ENCODE measurements at regions not wholly inside any gene's neighbourhood (a gene's known extent, or its start where the extent isn't known, plus 50 kb on each side); places are given as distances from the start of the nearest gene placed in this dataset.

GRCh38 chr7:31249671-31250070 is 90.9 kb downstream of the NEUROD6 start:
- Mint-ChIP-seq H3K36me3 (ENCODE audit: low read depth) (no peaks in the 10 kb centered on the region), H3K27me3 (ENCODE audit: low read depth) (peaks cover 20% of the 10 kb centered on the region), H3K4me3 (no peak overlapping the region), H3K27ac (ENCODE audit: unreplicated experiment) (no peak overlapping the region), H3K9me3 (no peaks in the 10 kb centered on the region), H3K4me1 (no peaks in the 10 kb centered on the region)
- DNase-seq (ENCODE audit: low read depth, low spot score) = no peak
- no peak for TF ChIP-seq CTCF (conservative IDR thresholded peaks at IDR 0.05)

GRCh38 chr7:31236868-31237267 is 103.7 kb downstream of the NEUROD6 start:
- H3K9me3 Mint-ChIP-seq = no peaks in the 10 kb centered on the region
- H3K4me1 Mint-ChIP-seq = no peaks in the 10 kb centered on the region
- no peak overlapping the region for H3K4me3 Mint-ChIP-seq
- no peak overlapping the region for H3K27ac Mint-ChIP-seq (ENCODE audit: unreplicated experiment)
- H3K27me3 Mint-ChIP-seq (ENCODE audit: low read depth) = no peaks in the 10 kb centered on the region
- TF ChIP-seq CTCF (conservative IDR thresholded peaks at IDR 0.05) = no peak
- no peaks in the 10 kb centered on the region for H3K36me3 Mint-ChIP-seq (ENCODE audit: low read depth)
- DNase-seq (ENCODE audit: low read depth, low spot score) = no peak

GRCh38 chr7:31234836-31235605 is 105.5 kb downstream of the NEUROD6 start:
- no peak for DNase-seq (ENCODE audit: low read depth, low spot score)
- H3K27me3 Mint-ChIP-seq (ENCODE audit: low read depth) = no peaks in the 10 kb centered on the region
- no peaks in the 10 kb centered on the region for H3K4me1 Mint-ChIP-seq
- no peaks in the 10 kb centered on the region for H3K36me3 Mint-ChIP-seq (ENCODE audit: low read depth)
- H3K9me3 Mint-ChIP-seq = no peaks in the 10 kb centered on the region
- H3K4me3 Mint-ChIP-seq = no peak overlapping the region
- no peak overlapping the region for H3K27ac Mint-ChIP-seq (ENCODE audit: unreplicated experiment)
- TF ChIP-seq CTCF (conservative IDR thresholded peaks at IDR 0.05) = no peak

GRCh38 chr7:31228957-31229356 is 111.6 kb downstream of the NEUROD6 start:
- DNase-seq (ENCODE audit: low read depth, low spot score) = no peak
- no peak overlapping the region for H3K27ac Mint-ChIP-seq (ENCODE audit: unreplicated experiment)
- no peak overlapping the region for H3K4me3 Mint-ChIP-seq
- H3K4me1 Mint-ChIP-seq = no peaks in the 10 kb centered on the region
- H3K27me3 Mint-ChIP-seq (ENCODE audit: low read depth) = no peaks in the 10 kb centered on the region
- H3K9me3 Mint-ChIP-seq = peaks cover 15% of the 10 kb centered on the region
- no peak for TF ChIP-seq CTCF (conservative IDR thresholded peaks at IDR 0.05)
- peaks cover 11% of the 10 kb centered on the region for H3K36me3 Mint-ChIP-seq (ENCODE audit: low read depth)

- no peaks in the 10 kb centered on the region for H3K9me3 Mint-ChIP-seq
- no peak overlapping the region for H3K27ac Mint-ChIP-seq (ENCODE audit: unreplicated experiment)
- no peak for DNase-seq (ENCODE audit: low read depth, low spot score)
- H3K27me3 Mint-ChIP-seq (ENCODE audit: low read depth) = peaks cover 4% of the 10 kb centered on the region
- TF ChIP-seq CTCF (conservative IDR thresholded peaks at IDR 0.05) = no peak
- H3K4me3 Mint-ChIP-seq = no peak overlapping the region
- no peaks in the 10 kb centered on the region for H3K36me3 Mint-ChIP-seq (ENCODE audit: low read depth)
- H3K4me1 Mint-ChIP-seq = peaks cover under 1% of the 10 kb centered on the region
Observed at GRCh38 chr7:31214751-31215150, 125.8 kb downstream of the NEUROD6 start.

All from neural crest cell (in vitro differentiated cells).